ENCODE measurements at regions not wholly inside any gene's neighbourhood (a gene's known extent, or its start where the extent isn't known, plus 50 kb on each side); places are given as distances from the start of the nearest gene placed in this dataset.

DNA sequence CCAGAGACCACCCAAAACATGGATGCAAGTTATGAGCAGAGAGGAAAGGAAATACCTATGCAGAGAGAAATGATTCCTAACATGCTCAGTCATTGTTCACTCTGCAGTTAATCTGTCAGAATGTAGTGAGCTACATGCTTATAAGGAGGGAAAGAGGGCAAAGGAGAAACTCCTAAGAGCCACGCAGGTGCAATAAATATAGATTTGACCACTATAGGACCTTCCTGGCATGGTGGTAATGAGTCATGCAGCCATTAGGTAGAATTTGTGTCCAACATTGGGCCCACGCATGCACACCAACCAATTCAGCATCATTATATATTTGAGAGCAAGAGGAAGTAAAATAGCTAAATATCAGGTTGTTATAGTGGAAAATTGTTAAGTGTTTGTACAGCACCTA, 699.9 kb downstream of the DSC3 start:
- Histone ChIP-seq H3K9me3 (no peaks in the 10 kb centered on the region), H3K4me3 (no peak overlapping the region), H3K36me3 (no peaks in the 10 kb centered on the region), H3K4me1 (no peaks in the 10 kb centered on the region), H3K27ac (no peak overlapping the region), H3K27me3 (no peaks in the 10 kb centered on the region)
- TF ChIP-seq, protein P1, sequence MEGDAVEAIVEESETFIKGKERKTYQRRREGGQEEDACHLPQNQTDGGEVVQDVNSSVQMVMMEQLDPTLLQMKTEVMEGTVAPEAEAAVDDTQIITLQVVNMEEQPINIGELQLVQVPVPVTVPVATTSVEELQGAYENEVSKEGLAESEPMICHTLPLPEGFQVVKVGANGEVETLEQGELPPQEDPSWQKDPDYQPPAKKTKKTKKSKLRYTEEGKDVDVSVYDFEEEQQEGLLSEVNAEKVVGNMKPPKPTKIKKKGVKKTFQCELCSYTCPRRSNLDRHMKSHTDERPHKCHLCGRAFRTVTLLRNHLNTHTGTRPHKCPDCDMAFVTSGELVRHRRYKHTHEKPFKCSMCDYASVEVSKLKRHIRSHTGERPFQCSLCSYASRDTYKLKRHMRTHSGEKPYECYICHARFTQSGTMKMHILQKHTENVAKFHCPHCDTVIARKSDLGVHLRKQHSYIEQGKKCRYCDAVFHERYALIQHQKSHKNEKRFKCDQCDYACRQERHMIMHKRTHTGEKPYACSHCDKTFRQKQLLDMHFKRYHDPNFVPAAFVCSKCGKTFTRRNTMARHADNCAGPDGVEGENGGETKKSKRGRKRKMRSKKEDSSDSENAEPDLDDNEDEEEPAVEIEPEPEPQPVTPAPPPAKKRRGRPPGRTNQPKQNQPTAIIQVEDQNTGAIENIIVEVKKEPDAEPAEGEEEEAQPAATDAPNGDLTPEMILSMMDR (IDR thresholded peaks at IDR 0.05), result no peak
- TF ChIP-seq POLR2A (IDR thresholded peaks at IDR 0.05), result no peak
- DNase-seq, result no peak
- intact Hi-C loops (cut with DNase I; ENCODE audit: low total_unique reads), result no loop called here

DNA sequence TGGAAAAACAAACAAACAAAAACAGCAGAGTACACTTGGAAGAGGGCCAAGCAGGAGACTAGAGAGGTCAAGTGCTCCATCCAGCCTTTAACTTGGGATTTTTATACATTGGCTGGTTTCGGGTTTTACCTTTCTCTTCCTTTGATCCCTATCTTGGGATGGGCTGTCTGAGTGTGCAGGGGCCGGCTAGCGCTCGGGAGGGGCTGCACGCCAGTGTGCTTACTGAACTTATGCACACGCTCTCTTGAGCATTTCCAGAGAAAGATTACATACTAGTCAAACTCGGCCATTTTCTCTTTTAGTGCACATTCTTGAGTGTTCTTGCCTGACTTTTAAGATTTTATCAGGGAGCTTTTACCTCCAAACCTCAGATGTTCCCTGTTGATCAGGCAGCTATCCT, 707.8 kb downstream of the DSC3 start:
- TF ChIP-seq POLR2A (IDR thresholded peaks at IDR 0.05), result no peak
- TF ChIP-seq, protein P1 (IDR thresholded peaks at IDR 0.05), result no peak
- no peaks in the 10 kb centered on the region for H3K36me3 ChIP-seq
- no peak overlapping the region for H3K4me3 ChIP-seq
- intact Hi-C loops (cut with DNase I; ENCODE audit: low total_unique reads), result no loop called here
- no peak overlapping the region for H3K27ac ChIP-seq
- no peak for DNase-seq
- H3K9me3 ChIP-seq, result no peaks in the 10 kb centered on the region
- H3K27me3 ChIP-seq, result no peaks in the 10 kb centered on the region
- no peaks in the 10 kb centered on the region for H3K4me1 ChIP-seq

- Histone ChIP-seq H3K9me3 (no peaks in the 10 kb centered on the region), H3K36me3 (no peaks in the 10 kb centered on the region), H3K27me3 (no peaks in the 10 kb centered on the region), H3K4me3 (no peak overlapping the region), H3K4me1 (no peaks in the 10 kb centered on the region), H3K27ac (no peak overlapping the region)
- TF ChIP-seq POLR2A (IDR thresholded peaks at IDR 0.05), result no peak
- TF ChIP-seq, protein P1 (IDR thresholded peaks at IDR 0.05), result no peak
- DNase-seq, result no peak
- intact Hi-C loops (cut with DNase I; ENCODE audit: low total_unique reads), result no loop called here
Observed at GRCh38 chr18:30333310-30333709, 709.2 kb downstream of the DSC3 start.

- DNase-seq, result no peak
- intact Hi-C loops (cut with DNase I; ENCODE audit: low total_unique reads), result no loop called here
- Histone ChIP-seq H3K27ac (no peak overlapping the region), H3K36me3 (no peaks in the 10 kb centered on the region), H3K27me3 (no peaks in the 10 kb centered on the region), H3K4me1 (no peaks in the 10 kb centered on the region), H3K4me3 (no peak overlapping the region), H3K9me3 (no peaks in the 10 kb centered on the region)
- no peak for TF ChIP-seq POLR2A (IDR thresholded peaks at IDR 0.05)
- TF ChIP-seq, protein P1 (IDR thresholded peaks at IDR 0.05), result no peak
Observed at GRCh38 chr18:30328839-30329238, 713.7 kb downstream of the DSC3 start.

GRCh38 chr18:30302181-30302580, 740.4 kb downstream of the DSC3 start:
- no peaks in the 10 kb centered on the region for H3K4me1 ChIP-seq
- no peaks in the 10 kb centered on the region for H3K9me3 ChIP-seq
- no peak overlapping the region for H3K27ac ChIP-seq
- DNase-seq, result no peak
- H3K36me3 ChIP-seq, result no peaks in the 10 kb centered on the region
- no peak overlapping the region for H3K4me3 ChIP-seq
- intact Hi-C loops (cut with DNase I; ENCODE audit: low total_unique reads), result no loop called here
- H3K27me3 ChIP-seq, result no peaks in the 10 kb centered on the region
- no peak for TF ChIP-seq POLR2A (IDR thresholded peaks at IDR 0.05)
- TF ChIP-seq, protein P1 (IDR thresholded peaks at IDR 0.05), result no peak

Measured in uterus (tissue), 3 donors.